NCI-H1092 treated with DMSO at 0.1 percent for 48 hours (cell line): ENCODE measurements at regions not wholly inside any gene's neighbourhood (a gene's known extent, or its start where the extent isn't known, plus 50 kb on each side); places are given as distances from the start of the nearest gene placed in this dataset.

Source experiments
- DNase-seq: peaks from one replicate; lab custom pipeline; 2025; lab: John Stamatoyannopoulos, UW

GRCh38 chr9:134487066-134487710 is 154.4 kb upstream of the COL5A1 start:
- no peak for DNase-seq

- peak; percentile 2 for DNase-seq
Observed at GRCh38 chr9:134488331-134489280, 153.0 kb upstream of the COL5A1 start.

- DNase-seq: no peak
Observed at GRCh38 chr9:134489621-134490408, 151.8 kb upstream of the COL5A1 start.

GRCh38 chr9:134490446-134490845 is 151.2 kb upstream of the COL5A1 start:
- no peak for DNase-seq

- DNase-seq: no peak
Observed at GRCh38 chr9:134491196-134491835, 150.3 kb upstream of the COL5A1 start.

- no peak for DNase-seq
Observed at GRCh38 chr9:134491856-134492255, 149.7 kb upstream of the COL5A1 start.

GRCh38 chr9:134492281-134492691 is 149.3 kb upstream of the COL5A1 start:
- DNase-seq: no peak

GRCh38 chr9:134492721-134493460 is 148.7 kb upstream of the COL5A1 start:
- DNase-seq: no peak

GRCh38 chr9:134493461-134494272 is 147.9 kb upstream of the COL5A1 start:
- DNase-seq: no peak

- no peak for DNase-seq
Observed at GRCh38 chr9:134494273-134494815, 147.3 kb upstream of the COL5A1 start.

GRCh38 chr9:134494905-134495304 is 146.7 kb upstream of the COL5A1 start:
- no peak for DNase-seq

GRCh38 chr9:134495881-134496412 is 145.7 kb upstream of the COL5A1 start:
- no peak for DNase-seq

GRCh38 chr9:134496413-134497282 is 145.0 kb upstream of the COL5A1 start:
- DNase-seq: no peak

- DNase-seq: no peak
Observed at GRCh38 chr9:134497283-134497860, 144.2 kb upstream of the COL5A1 start.

GRCh38 chr9:134498814-134499166 is 142.8 kb upstream of the COL5A1 start:
- no peak for DNase-seq

- no peak for DNase-seq
Observed at GRCh38 chr9:134500931-134501760, 140.5 kb upstream of the COL5A1 start.

GRCh38 chr9:134501761-134502265 is 139.8 kb upstream of the COL5A1 start:
- DNase-seq: no peak
